ENCODE measurements at regions not wholly inside any gene's neighbourhood (a gene's known extent, or its start where the extent isn't known, plus 50 kb on each side); places are given as distances from the start of the nearest gene placed in this dataset.

- Histone ChIP-seq H3K27ac (no peak overlapping the region), H3K4me1 (no peaks in the 10 kb centered on the region), H3K36me3 (no peaks in the 10 kb centered on the region), H3K4me3 (no peak overlapping the region), H3K9me3 (no peaks in the 10 kb centered on the region), H3K27me3 (no peaks in the 10 kb centered on the region)
- no peak for DNase-seq
- intact Hi-C loops (cut with DNase I; ENCODE audit: low total_unique reads): no loop called here
- TF ChIP-seq POLR2A (IDR thresholded peaks at IDR 0.05) (no peak), CTCF (IDR thresholded peaks at IDR 0.05) (no peak)
Measured at GRCh38 chr1:163896001-163896400, 574.2 kb downstream of the NUF2 start.

GRCh38 chr1:163897412-163898155 lies 575.8 kb downstream of the NUF2 start:
- intact Hi-C loops (cut with DNase I; ENCODE audit: low total_unique reads): no loop called here
- no peaks in the 10 kb centered on the region for H3K27me3 ChIP-seq

GRCh38 chr1:163906283-163906682 lies 584.5 kb downstream of the NUF2 start:
- Histone ChIP-seq H3K4me1 (no peaks in the 10 kb centered on the region), H3K36me3 (no peaks in the 10 kb centered on the region), H3K27me3 (no peaks in the 10 kb centered on the region), H3K27ac (no peak overlapping the region), H3K9me3 (no peaks in the 10 kb centered on the region), H3K4me3 (no peak overlapping the region)
- TF ChIP-seq CTCF (IDR thresholded peaks at IDR 0.05): no peak
- no peak for TF ChIP-seq POLR2A (IDR thresholded peaks at IDR 0.05)
- no peak for DNase-seq
- intact Hi-C loops (cut with DNase I; ENCODE audit: low total_unique reads): no loop called here

More at GRCh38 chr1:163897412-163898155, 575.8 kb downstream of the NUF2 start:
- no peaks in the 10 kb centered on the region for H3K4me1 ChIP-seq
- TF ChIP-seq POLR2A (IDR thresholded peaks at IDR 0.05): no peak
- no peak for TF ChIP-seq CTCF (IDR thresholded peaks at IDR 0.05)
- H3K27ac ChIP-seq: no peak overlapping the region
- no peak overlapping the region for H3K4me3 ChIP-seq
- DNase-seq: peak; percentile 35 to 71
- no peaks in the 10 kb centered on the region for H3K9me3 ChIP-seq
- no peaks in the 10 kb centered on the region for H3K36me3 ChIP-seq

GRCh38 chr1:163912170-163912884 lies 590.6 kb downstream of the NUF2 start:
- Histone ChIP-seq H3K27me3 (no peaks in the 10 kb centered on the region), H3K36me3 (no peaks in the 10 kb centered on the region), H3K4me3 (no peak overlapping the region), H3K4me1 (no peaks in the 10 kb centered on the region), H3K27ac (no peak overlapping the region), H3K9me3 (no peaks in the 10 kb centered on the region)
- no peak for DNase-seq
- intact Hi-C loops (cut with DNase I; ENCODE audit: low total_unique reads): no loop called here
- no peak for TF ChIP-seq CTCF (IDR thresholded peaks at IDR 0.05)
- TF ChIP-seq POLR2A (IDR thresholded peaks at IDR 0.05): no peak

GRCh38 chr1:163914785-163915413 lies 593.1 kb downstream of the NUF2 start:
- intact Hi-C loops (cut with DNase I; ENCODE audit: low total_unique reads): no loop called here

More at GRCh38 chr1:163914785-163915413, 593.1 kb downstream of the NUF2 start:
- Histone ChIP-seq H3K4me3 (no peak overlapping the region), H3K27me3 (no peaks in the 10 kb centered on the region), H3K36me3 (no peaks in the 10 kb centered on the region), H3K27ac (no peak overlapping the region), H3K9me3 (no peaks in the 10 kb centered on the region), H3K4me1 (no peaks in the 10 kb centered on the region)
- TF ChIP-seq CTCF (IDR thresholded peaks at IDR 0.05) (no peak), POLR2A (IDR thresholded peaks at IDR 0.05) (no peak)
- no peak for DNase-seq
